Left ventricle myocardium inferior (tissue), 1 donor: ENCODE measurements at regions not wholly inside any gene's neighbourhood (a gene's known extent, or its start where the extent isn't known, plus 50 kb on each side); places are given as distances from the start of the nearest gene placed in this dataset.
A peak's percentile ranks its signal among the peaks of the same experiment; 100 is the strongest.

Experiments used
- DNase-seq: peaks from one replicate; pipeline ENCODE4 v3.0.0-alpha.2; 2020
- H3K27ac ChIP-seq: fragments of 200-600 bp; replicated peaks from 2 replicates; pipeline ENCODE4 v1.8.0; 2021
- H3K27me3 ChIP-seq: fragments of 200-600 bp; 2 replicates; pipeline ENCODE4 v1.8.0; 2021; ENCODE audit warnings: low read depth
- H3K36me3 ChIP-seq: fragments of 200-600 bp; 2 replicates; pipeline ENCODE4 v1.8.0; 2021
- H3K4me1 ChIP-seq: fragments of 200-600 bp; 2 replicates; pipeline ENCODE4 v1.8.0; 2021
- H3K4me3 ChIP-seq: fragments of 200-600 bp; 2 replicates; pipeline ENCODE4 v1.8.0; 2021; ENCODE audit warnings: mild to moderate bottlenecking, moderate library complexity
- H3K9me3 ChIP-seq: fragments of 200-600 bp; replicated peaks from 2 replicates; pipeline ENCODE4 v1.8.0; 2021
- CTCF ChIP-seq: fragments of 200-600 bp; IDR thresholded peaks from 2 replicates; pipeline ENCODE4 v1.8.0; 2021; ENCODE audit warnings: antibody characterized with exemption, mild to moderate bottlenecking, borderline replicate concordance
- intact Hi-C: fragments of 100-400 bp; cut with micrococcal nuclease; formaldehyde crosslinking; loops from one replicate; pipeline ENCODE4 v1.11.0; 2022
- donor health status: DM: no; HTN: yes; CAD: no; lungs with severe emphysema.

- peaks cover 28% of the 10 kb centered on the region for H3K4me1 ChIP-seq
- no peaks in the 10 kb centered on the region for H3K36me3 ChIP-seq
- H3K27me3 ChIP-seq = no peaks in the 10 kb centered on the region
- DNase-seq = no peak
- TF ChIP-seq CTCF = no peak
- intact Hi-C loops = no loop called here
- H3K4me3 ChIP-seq = peak overlapping the region; percentile 22
- H3K27ac ChIP-seq = peak overlapping the region; percentile 9
- no peaks in the 10 kb centered on the region for H3K9me3 ChIP-seq
Observed at GRCh38 chr11:122365610-122366360, 249.8 kb upstream of the BLID start.

- no peak overlapping the region for H3K4me3 ChIP-seq
- no peaks in the 10 kb centered on the region for H3K36me3 ChIP-seq
- H3K27me3 ChIP-seq = no peaks in the 10 kb centered on the region
- H3K9me3 ChIP-seq = no peaks in the 10 kb centered on the region
- H3K4me1 ChIP-seq = peaks cover 27% of the 10 kb centered on the region
- no peak for TF ChIP-seq CTCF
- intact Hi-C loops = no loop called here
- H3K27ac ChIP-seq = no peak overlapping the region
- DNase-seq = no peak
Observed at GRCh38 chr11:122363296-122363695, 247.3 kb upstream of the BLID start.

GRCh38 chr11:122362381-122362780, 246.4 kb upstream of the BLID start:
- H3K9me3 ChIP-seq = no peaks in the 10 kb centered on the region
- no peak for DNase-seq
- intact Hi-C loops = no loop called here
- H3K4me3 ChIP-seq = no peak overlapping the region
- peaks cover 17% of the 10 kb centered on the region for H3K4me1 ChIP-seq
- TF ChIP-seq CTCF = no peak
- H3K27me3 ChIP-seq = no peaks in the 10 kb centered on the region
- no peaks in the 10 kb centered on the region for H3K36me3 ChIP-seq
- H3K27ac ChIP-seq = no peak overlapping the region

GRCh38 chr11:122360875-122361274, 244.9 kb upstream of the BLID start:
- no peaks in the 10 kb centered on the region for H3K36me3 ChIP-seq
- H3K9me3 ChIP-seq = no peaks in the 10 kb centered on the region
- no peak for TF ChIP-seq CTCF
- H3K27me3 ChIP-seq = no peaks in the 10 kb centered on the region
- intact Hi-C loops = no loop called here
- H3K27ac ChIP-seq = no peak overlapping the region
- H3K4me1 ChIP-seq = peaks cover 9% of the 10 kb centered on the region
- DNase-seq = no peak
- H3K4me3 ChIP-seq = no peak overlapping the region

GRCh38 chr11:122359081-122359571, 243.1 kb upstream of the BLID start:
- DNase-seq = no peak
- no peaks in the 10 kb centered on the region for H3K27me3 ChIP-seq
- peaks cover 6% of the 10 kb centered on the region for H3K4me1 ChIP-seq
- H3K27ac ChIP-seq = no peak overlapping the region
- intact Hi-C loops = no loop called here
- no peaks in the 10 kb centered on the region for H3K36me3 ChIP-seq
- no peak overlapping the region for H3K4me3 ChIP-seq
- no peaks in the 10 kb centered on the region for H3K9me3 ChIP-seq
- no peak for TF ChIP-seq CTCF
